ENCODE measurements at regions not wholly inside any gene's neighbourhood (a gene's known extent, or its start where the extent isn't known, plus 50 kb on each side); places are given as distances from the start of the nearest gene placed in this dataset.

DNA sequence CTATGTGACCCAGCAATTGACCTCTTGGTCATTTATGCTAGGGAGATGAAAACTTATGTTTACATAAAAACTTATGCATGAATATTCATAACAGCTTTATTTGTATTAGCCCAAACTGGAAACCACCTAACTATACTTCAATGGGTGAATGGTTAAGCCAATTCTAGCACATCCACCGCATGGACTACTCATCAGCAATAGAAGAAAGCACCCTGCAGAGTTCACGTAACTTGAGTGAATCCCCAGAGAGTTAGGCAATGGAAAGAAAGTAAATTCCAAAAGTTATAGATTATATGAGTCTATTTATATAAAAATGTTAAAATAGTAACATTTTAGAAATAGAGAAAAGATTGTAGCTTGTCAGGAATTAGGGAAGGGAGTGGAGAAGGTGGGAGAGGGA lies 60.2 kb upstream of the NRG3 start:
- H3K27ac ChIP-seq (ENCODE audit: low read depth in 2 of 2, low read length in 1 of 2), result no peak overlapping the region
- no peaks in the 10 kb centered on the region for H3K27me3 ChIP-seq (ENCODE audit: control insufficient read depth in 1 of 2, insufficient read depth in 2 of 2, low read length in 2 of 2)
- H3K4me1 ChIP-seq (ENCODE audit: control insufficient read depth in 2 of 2, insufficient read depth in 2 of 2, low read length in 1 of 2), result no peaks in the 10 kb centered on the region
- H3K9me3 ChIP-seq (ENCODE audit: control insufficient read depth in 2 of 2, insufficient read depth in 1 of 2, low read depth in 1 of 2, low read length in 1 of 2), result no peaks in the 10 kb centered on the region
- 83 to 91% methylated on average over 2 of the region's 2 CpGs for WGBS, 2 donors
- no peak overlapping the region for H3K4me3 ChIP-seq (ENCODE audit: low read depth in 1 of 2, low read length in 2 of 2)
- H3K36me3 ChIP-seq (ENCODE audit: control insufficient read depth in 2 of 2, insufficient read depth in 2 of 2, low read length in 1 of 2), result no peaks in the 10 kb centered on the region

DNA sequence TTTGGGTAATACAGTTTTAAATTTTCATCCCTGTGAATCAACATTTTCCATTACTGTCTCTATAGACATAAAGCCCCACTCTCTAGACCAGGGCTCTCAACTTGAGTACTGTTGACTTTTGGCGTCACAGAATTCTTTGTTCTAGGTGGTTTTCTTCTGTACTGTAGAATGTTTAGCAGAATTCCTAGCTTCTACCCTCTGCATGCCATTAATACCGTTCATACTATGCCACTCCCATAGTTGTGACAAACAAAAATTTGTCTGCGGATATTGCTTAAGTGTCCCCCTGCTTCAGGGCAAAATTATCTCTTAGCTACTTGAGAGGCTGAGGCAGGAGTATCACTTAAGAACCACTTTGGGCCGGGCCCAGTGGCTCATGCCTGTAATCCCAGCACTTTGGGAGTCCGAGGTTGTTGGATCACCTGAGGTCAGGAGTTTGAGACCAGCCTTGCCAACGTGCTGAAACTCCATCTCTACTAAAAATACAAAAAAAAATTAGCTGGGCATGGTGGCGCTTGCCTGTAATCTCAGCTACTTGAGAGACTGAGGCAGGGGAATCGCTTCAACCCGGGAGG lies 57.3 kb upstream of the NRG3 start:
- Histone ChIP-seq H3K27ac (ENCODE audit: low read depth in 2 of 2, low read length in 1 of 2) (no peak overlapping the region), H3K4me3 (ENCODE audit: low read depth in 1 of 2, low read length in 2 of 2) (no peak overlapping the region)
- 72 to 77% methylated on average over 9 of the region's 9 CpGs for WGBS, 2 donors

DNA sequence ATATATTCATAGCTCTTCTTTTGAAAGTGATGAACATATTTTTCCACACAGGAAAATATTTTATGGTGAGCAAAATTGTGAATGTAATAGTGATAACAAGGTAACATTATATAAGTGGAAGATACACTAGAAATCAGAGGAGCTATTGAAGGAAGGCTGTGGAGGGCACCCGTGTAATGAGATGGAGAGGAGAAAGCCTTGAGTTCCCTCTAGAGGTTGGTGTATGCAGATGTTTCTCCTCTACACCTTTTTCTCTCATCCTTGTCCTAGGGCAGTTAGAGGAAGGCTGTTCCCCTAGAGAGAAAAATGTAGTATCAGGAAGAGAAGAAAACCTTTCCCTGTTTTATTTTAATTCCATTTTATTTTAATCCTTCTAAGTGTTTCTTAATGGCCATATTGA lies 54.6 kb upstream of the NRG3 start:
- no peaks in the 10 kb centered on the region for H3K4me1 ChIP-seq (ENCODE audit: control insufficient read depth in 2 of 2, insufficient read depth in 2 of 2, low read length in 1 of 2)
- H3K9me3 ChIP-seq (ENCODE audit: control insufficient read depth in 2 of 2, insufficient read depth in 1 of 2, low read depth in 1 of 2, low read length in 1 of 2), result no peaks in the 10 kb centered on the region
- 5 to 7% methylated on average over 1 of the region's 1 CpG for WGBS, 2 donors
- no peak overlapping the region for H3K4me3 ChIP-seq (ENCODE audit: low read depth in 1 of 2, low read length in 2 of 2)
- no peak overlapping the region for H3K27ac ChIP-seq (ENCODE audit: low read depth in 2 of 2, low read length in 1 of 2)
- no peaks in the 10 kb centered on the region for H3K36me3 ChIP-seq (ENCODE audit: control insufficient read depth in 2 of 2, insufficient read depth in 2 of 2, low read length in 1 of 2)
- H3K27me3 ChIP-seq (ENCODE audit: control insufficient read depth in 1 of 2, insufficient read depth in 2 of 2, low read length in 2 of 2), result no peaks in the 10 kb centered on the region

More for the DNA sequence above, 57.3 kb upstream of the NRG3 start:
- H3K36me3 ChIP-seq (ENCODE audit: control insufficient read depth in 2 of 2, insufficient read depth in 2 of 2, low read length in 1 of 2), result no peaks in the 10 kb centered on the region
- H3K9me3 ChIP-seq (ENCODE audit: control insufficient read depth in 2 of 2, insufficient read depth in 1 of 2, low read depth in 1 of 2, low read length in 1 of 2), result no peaks in the 10 kb centered on the region
- H3K4me1 ChIP-seq (ENCODE audit: control insufficient read depth in 2 of 2, insufficient read depth in 2 of 2, low read length in 1 of 2), result no peaks in the 10 kb centered on the region
- no peaks in the 10 kb centered on the region for H3K27me3 ChIP-seq (ENCODE audit: control insufficient read depth in 1 of 2, insufficient read depth in 2 of 2, low read length in 2 of 2)

Measured in esophagus (tissue), 2 donors.